NCI-H510A treated with DMSO at 0.1 percent for 48 hours (cell line): ENCODE measurements at regions not wholly inside any gene's neighbourhood (a gene's known extent, or its start where the extent isn't known, plus 50 kb on each side); places are given as distances from the start of the nearest gene placed in this dataset.

Experiments used
- DNase-seq: peaks from one replicate; lab custom pipeline; 2025; lab: John Stamatoyannopoulos, UW

DNA sequence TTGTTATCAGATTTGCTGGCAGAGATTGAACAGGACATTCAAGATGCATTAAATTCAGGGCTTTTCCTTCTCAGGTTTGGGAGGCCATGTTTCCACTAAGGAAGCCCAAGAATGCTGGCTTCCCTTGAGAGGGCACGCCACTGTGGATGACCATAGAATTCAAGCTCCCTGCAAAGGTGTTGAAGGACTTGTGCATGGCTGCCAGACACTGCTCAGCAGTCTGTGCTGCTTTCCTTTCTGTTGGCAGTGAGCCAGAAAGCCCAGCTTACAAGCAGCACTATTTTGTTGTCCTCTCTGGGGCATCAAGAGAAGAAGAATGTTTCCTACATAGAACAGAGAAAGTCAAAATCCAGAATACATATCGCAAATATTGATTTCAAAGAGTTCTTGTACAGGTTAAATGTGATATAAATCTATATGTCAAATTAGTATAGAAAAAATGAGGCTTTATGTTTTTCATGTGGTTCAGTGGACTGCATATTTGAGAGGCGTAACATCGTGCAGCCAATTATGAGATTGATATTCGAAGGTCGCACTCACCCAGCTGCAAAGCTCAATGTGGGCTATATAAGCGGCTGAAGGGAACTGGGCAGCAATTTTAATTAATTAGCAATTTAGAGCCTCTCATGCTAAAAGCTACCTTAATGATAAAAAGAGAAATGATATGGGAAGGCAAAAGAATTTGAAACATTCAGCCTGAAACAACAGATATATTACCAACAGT is 103.1 kb upstream of the ISL1 start:
- DNase-seq, result no peak

DNA sequence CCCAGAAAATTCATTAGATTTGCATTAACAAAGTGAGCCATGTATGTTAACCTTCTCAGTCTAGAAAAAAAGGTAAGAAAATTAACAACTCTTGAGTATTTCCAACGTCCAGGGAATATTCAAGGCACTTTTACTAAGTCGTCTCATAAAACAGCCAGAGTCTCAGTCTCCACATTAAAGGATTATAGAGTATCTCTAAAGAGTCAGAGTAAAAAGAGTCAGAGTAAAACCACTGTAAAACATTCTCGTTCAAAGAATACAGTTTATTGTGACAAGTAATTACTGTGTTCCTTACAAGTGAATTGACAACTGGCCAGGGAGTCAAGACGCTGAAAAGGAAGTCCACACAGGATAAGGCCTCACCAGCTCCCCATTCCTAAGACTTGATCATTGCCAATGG is 97.2 kb upstream of the ISL1 start:
- DNase-seq, result no peak

GRCh38 chr5:51302343-51302742 is 80.9 kb upstream of the ISL1 start:
- no peak for DNase-seq

DNA sequence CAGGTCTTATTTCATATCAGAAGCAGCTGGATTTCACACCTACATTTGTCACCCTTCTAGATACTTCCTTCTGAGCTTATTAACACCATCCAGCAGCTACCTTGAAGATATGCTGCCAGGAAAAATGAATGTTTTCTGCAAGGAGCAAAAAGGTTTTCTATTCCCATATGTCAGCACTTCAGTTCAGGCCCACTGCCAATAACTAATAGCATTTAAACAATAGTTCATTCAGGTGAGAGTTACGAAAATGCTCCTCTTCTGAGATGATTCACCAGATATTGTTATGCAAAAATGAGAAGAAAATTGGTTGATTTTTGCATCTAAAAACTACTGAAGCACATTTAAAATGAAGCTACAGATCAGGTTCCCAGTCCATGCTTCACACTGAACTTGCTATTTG is 56.4 kb upstream of the ISL1 start:
- DNase-seq, result no peak
